Left forelimb (tissue), 1 donor: ENCODE measurements at regions not wholly inside any gene's neighbourhood (a gene's known extent, or its start where the extent isn't known, plus 50 kb on each side); places are given as distances from the start of the nearest gene placed in this dataset.

ENCODE experiments used
- DNase-seq: peaks from one replicate; pipeline ENCODE4 v3.0.0-alpha.2; 2018; ENCODE audit warnings: low spot score

DNA sequence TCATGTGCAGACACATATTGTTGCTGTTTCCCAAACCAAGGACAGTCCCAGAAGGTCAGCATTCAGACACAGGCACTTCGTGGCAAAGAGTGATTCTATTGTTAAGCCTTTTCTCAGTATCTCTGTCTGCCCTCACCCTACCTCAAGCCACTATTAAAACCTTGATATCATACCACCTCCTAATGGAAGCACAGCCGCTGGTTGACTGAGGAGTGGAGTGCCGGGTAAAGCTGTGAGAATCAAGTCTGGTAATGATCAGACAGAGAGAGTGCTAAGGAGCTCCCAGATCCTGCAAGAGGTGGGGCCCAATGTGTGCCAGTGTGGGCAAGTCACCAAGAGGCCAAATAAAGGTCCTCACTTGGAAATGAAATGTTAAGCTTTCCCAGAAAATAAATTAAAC lies 819.5 kb downstream of the BCL11A start:
- no peak for DNase-seq

DNA sequence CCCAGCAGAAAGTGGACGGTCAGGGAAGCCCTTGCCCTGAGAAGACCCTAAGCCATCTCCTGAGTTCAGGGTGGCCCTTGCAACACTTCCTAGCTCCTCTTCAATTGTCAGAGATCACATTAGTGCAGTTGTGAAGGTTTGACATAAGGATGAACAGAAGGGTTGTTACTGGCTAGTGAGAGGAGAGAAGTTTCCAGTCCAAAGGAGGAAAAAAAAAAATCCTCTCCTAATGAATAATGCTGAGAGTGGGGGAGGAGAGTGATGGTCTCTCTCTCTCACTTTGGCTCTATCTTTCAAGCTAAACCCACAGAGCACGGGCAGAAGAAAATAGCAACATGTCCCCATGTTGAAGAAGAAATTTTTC lies 819.9 kb downstream of the BCL11A start:
- DNase-seq, result no peak

DNA sequence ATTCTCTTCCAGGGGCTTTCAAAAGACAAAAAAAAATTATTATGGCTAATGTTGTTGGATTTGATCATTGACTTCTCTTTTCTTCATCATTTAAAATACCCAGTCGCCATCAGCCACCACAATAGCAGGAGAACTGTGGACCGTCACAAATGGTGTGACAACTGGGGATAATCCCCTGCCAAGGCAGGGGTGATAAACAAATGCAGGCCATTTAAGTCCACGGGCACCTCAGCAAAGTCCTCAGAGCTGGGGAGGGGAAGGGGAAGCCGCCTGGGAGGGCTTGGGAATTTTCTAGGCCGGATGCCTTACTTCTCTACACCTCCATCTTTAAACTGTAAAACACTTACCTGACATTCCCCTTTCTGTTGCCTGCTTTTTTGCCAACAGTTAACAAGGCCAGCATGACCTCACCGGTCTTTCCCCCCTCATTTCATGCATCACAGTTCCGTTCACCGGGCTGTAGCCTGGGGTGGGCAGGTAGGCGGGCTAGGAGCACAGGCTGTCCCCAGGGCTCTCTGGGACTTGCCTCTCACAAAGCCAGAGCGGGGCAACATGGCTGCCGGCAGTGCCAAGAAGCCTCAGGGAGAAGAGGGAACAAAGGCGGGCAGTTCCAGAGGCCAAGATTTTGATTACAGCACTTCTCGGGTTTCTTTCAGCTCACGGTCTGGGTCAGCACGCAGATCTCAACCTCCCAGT lies 820.4 kb downstream of the BCL11A start:
- no peak for DNase-seq

DNA sequence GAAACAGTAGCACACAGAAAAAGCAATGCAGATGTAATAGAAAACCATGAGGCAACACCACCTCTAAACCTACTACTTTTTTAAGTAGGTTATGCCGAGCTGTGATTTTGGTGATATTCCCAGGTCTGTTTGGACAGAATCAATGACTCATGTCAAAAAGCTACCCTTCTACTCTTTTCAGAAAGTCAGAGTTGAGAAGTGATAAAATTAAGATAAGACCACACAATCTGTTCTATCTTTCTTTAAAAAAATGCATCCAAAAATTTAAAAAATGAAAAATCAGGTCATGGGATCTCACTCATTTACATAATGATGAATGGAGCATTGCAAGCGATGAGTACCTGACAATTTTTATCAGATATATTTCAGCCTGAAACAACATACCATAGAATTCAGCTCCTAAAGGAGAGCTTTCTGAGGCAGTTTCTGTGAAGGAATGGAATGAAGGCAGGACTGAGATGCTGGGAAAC lies 826.3 kb downstream of the BCL11A start:
- DNase-seq, result no peak

DNA sequence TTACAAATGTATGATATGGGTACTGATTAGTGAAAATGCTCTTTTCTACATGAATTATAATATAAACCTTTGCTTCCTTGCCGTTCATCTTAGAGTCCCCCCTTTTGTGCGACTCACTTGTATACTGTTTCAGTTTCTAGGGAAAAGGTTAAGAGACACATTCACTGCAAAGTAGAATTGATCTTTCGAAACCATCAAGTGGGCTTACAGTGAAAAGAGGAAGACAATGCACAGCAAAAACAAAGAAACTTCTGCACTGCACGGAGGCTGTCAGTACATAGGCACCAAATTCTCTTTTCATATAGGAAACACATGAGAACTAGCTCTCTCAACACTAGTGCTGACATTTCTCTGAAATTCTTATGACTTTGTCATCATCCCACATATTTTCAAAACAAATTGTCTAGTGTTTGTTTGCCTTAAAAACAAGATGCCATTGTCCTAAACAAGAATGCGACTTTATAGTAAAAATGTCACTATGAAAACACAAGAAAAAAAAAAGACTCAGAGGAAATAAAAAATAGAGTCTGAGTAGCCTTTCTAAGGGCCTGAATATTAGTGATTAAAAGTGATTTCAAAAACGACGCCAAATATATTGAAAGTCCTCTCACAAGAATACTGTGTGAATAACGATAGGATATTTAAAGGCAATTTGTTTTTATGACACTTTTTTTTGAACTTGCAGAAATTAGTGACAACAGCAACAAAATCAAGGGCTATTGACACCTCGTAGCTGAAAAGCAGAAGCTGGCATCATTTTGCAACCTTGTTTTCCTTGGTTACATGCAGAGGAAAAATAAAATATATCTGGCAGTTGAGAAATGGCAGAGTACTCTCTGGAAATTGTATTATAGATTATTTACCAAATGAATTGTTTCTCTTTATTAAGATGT lies 827.0 kb downstream of the BCL11A start:
- DNase-seq, result no peak

DNA sequence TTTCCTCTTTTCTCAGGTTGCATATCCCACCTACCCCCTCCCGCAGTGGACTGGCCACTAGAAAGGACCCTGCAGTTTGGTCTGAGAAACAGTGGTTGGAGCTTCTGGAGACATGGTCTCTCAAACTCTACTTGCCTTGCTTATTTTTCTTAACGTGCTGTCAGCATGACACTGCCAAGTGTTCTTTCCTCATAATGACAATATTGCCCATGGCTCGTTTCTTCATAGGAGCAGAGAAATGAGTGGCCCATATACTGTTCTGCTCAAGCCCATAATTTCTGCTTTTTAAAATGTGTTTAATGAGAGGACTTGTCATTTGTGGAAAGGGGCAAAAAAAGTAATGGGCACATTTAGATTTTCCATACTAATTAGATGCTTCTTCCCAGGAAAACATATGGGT lies 828.7 kb downstream of the BCL11A start:
- no peak for DNase-seq

DNA sequence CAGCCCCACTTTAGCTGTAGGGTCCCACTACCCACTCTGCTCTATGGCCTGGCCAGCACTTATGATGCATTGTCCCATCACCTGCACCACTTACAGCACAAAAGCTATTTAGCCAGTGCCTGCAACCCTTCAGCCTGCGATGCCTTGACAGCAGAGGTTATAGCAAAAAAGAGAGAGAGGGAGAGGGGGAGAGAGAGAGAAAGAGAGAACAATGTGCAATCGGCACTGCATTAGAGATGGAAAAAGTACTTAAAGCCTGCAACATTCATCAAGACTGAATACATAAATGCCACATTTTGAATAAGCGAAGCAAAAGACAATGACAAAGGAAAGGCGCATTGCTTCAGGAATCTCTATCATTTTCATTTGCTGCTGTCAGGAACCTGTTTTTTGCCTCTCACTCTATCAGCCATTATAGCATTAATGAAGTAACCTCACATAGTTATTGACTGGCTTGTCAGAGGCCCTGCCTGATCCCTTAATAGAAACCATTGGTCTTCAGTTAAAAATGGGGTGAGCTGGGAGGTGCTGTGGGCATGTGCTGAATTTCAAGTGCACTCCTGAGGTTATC lies 833.1 kb downstream of the BCL11A start:
- no peak for DNase-seq

DNA sequence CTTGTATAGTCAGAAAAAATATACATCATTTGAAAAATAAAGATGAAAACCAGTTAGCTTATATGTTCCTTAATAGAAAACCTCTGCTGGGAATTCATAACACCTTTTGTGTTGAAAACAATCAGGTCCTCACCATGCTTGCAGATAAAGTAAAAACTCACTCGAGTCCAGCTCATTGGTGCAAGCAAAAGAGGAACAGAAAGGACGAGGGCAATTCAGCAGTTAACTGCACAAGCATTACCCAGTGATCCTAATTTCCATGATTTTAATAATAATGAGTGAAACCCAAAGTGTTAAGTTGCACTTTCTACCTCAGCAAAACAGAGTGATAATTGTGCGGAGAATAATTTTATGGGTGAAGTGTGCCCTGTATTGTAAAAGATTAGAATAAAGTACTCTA lies 839.9 kb downstream of the BCL11A start:
- no peak for DNase-seq

DNA sequence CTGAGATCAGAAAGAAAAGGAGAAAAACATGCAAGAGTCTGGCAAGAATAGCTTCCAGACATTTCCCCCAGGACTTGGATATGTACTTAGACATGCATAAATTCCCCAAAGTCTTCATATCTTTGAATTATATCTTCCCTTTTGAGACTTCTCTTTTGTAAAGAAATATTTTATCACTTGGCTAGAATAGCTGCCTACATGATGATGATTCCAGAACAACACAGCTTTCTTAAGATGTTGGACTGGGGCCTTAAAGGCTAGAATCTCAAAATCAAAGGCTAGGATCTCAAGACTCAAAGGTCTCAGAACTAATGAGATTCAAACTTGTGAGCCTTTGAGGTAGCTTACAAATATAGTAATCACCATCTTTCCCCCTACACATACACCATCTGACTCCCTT lies 842.3 kb downstream of the BCL11A start:
- no peak for DNase-seq

DNA sequence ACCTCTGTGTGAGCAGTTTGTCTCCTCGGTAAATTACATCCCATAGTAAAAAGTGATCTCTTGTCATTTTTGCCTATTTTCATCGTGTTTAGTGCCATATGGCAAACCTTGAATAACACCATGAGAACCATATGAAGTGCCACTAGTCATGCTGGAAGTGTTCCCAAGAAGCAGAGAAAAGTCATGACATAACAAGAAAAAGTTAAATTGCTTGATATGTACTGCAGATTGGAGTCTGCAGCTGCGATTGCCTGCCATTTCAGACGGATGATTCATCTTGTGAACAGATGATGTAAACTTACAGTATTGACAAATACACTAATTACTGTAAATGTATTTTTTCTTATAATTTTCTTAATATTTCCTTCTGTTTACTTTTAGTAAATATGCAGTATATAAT lies 846.7 kb downstream of the BCL11A start:
- DNase-seq, result no peak

DNA sequence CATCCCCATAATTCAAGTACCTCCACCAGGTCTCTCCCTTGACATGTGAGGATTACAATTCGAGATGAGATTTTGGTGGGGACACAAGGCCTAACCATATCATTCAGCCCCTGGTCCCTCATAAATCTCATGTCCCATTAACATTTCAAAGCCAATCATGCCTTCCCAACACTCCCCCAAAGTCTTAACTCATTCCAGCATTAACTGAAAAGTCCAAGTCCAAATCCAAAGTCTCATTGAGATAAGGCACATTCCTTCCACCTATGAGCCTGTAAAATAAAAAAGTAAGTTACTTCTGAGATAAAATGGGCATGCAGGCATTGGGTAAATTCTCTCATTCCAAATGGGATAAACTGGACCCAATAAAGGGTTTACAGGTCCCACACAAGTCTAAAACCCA lies 849.7 kb downstream of the BCL11A start:
- DNase-seq, result no peak

DNA sequence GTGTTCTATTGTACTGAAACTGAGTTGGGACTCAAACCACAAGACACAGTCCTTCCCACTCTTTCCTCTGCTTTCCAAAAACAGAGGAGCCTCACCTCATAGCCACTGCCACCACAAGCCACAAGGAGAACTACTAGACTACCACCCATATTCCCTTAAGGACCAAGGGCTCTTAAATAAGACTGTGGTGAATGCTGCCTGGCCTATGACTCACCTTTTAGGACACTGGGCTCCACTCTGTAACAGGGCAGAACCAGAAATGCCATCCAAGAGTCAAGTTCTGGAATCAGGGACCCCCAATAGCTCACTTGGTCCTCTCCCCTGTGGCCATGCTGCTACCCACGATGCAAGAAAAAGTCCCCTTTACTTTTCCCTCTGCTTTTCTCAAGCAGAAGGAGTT lies 851.4 kb downstream of the BCL11A start:
- no peak for DNase-seq

DNA sequence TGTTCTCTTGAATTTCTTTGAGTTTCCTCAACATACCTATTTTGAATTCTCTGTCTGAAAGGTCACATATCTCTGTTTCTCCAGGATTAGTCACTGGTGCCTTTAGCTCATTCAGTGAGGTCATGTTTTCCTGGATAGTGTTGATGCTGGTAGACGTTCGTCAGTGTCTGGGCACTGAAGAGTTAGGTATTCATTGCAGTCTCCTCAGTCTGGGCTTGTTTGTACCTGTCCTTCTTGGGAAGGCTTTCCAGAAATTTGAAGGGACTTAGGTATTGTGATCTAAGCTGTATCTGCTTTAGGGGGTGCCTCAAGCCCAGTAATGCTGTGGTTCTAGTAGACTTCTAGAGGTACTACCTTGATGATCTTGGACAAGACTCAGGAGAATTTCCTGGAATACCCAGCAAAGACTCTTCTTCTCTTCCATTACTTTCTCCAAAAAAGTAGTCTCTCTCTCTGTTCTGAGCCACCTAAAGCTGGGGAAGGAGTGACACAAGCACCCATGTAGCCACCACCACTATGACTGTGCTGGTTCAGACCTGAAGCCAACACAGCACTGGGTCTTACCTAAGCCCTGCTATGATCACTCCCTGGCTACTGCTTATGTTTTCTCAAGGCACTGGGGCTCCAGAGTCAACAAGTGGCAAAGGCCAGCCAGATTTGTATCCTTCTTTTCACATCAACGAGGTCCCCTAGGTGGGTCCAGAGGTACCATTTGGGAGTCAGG lies 852.0 kb downstream of the BCL11A start:
- no peak for DNase-seq

DNA sequence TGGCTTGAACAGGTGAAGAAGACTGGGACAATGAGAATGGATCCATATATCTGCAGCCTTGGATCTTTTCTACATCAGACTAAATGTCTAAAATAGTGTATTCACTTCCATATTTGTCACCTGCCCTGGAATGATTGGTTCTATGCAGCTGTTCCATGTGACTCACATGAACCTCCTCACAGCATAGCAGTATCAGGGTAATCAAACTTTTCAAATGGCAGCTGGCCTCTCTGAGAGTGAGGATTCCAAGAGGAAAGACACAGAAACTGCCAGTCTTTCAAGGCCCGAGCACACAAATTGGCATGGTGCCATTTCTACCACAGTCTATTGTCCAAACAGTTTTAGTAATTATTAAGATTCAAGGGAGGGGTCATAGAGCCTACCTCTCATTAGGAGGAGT lies 859.3 kb downstream of the BCL11A start:
- DNase-seq, result no peak

DNA sequence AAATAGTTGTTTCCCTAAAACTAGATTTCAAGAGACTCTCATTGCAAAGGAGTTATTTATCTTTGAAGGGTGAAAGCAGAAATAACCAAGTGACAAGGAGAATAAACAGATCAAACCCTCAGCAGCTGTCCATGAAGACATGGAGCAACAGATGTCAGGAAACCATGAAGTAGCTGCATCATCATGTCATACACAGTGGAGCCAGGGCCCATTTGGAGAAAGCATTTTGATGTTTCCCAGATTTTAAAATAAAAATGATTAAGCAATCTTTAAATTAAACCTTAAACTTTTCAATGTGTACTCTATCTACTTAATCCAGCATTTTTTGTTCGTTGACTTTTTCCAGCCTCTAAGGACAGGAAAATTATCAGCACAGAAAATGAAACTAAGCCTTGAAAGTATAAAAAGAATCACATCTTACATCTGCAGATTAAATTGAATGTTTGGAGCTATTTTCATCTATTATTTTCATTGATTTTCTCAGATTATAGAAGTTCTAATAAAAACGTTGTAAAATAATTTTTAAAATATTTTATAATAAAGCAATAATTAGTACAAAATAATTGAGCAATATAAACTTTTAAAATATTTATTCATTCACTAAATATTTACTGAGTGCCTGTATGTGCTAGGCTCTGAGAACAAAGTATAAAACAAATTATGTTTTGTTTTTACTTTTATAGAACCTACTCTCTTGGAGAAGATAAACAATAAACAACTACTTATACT lies 860.1 kb downstream of the BCL11A start:
- no peak for DNase-seq

DNA sequence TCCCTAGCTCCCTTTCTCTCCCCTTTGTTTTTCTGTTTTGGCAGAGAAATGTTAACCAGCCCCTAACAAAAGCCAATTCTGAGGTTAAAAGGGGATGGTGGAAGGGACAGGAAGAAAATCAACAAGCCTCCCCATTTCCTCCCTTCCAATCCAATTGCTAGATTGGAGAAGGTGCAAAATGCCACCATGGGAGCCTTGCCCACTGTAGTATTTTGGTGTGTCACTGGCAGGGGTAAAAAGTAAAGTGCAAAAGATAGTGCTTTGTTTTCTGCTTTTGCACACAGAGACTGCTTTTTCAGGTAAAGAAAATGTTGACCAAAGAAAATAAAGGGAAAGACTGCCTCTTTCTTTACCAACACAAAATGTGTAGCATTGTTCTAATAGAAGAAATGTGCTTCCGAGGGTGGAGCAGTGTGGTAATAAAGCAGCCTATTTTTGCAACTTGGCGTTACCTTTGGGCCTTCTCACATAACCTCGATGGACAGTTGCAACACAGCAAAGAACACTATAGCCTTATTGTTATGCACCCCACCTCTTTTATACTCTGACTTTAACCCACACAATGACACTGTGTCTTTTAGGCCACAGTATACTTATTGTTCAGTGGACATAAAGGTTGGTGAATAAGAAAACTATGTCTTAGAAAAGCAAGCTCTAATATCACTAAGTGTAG lies 861.8 kb downstream of the BCL11A start:
- no peak for DNase-seq

DNA sequence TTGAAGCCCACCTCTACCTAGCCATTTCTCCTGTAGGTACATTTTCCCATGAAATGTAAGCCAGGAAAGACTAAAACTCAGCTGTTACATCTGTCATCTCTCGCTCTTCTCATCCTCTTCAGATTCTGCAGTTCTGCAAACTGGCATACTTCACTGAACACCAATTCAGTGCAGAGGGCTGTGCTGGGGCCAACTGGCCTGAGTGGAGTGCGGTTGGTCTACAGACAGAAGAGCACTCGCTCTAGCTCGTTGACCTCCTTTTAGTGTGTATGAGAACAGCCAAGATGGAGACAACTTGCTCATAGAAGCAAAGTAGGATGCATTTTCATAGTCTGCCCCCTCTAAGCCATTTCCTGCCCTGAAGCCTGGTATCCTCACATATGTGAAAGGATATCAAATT lies 862.6 kb downstream of the BCL11A start:
- no peak for DNase-seq

DNA sequence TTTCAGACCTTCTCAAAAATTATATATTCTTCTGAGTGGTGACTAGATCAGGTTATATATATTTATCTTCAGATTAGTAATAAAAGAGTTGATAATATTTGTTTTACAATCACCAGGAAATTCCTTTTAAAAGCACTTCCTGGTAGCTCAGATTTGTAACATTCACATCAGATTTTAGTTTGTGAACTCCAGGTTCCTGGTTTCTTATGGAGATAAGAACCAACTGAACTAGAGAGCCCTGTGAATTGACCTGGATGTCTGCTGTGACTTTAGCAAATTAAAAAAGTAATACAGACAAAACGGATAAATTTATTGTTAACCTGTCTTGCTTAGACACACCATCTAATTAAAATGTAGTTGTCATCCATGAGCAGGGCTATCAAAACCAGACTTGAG lies 868.7 kb downstream of the BCL11A start:
- DNase-seq, result no peak

DNA sequence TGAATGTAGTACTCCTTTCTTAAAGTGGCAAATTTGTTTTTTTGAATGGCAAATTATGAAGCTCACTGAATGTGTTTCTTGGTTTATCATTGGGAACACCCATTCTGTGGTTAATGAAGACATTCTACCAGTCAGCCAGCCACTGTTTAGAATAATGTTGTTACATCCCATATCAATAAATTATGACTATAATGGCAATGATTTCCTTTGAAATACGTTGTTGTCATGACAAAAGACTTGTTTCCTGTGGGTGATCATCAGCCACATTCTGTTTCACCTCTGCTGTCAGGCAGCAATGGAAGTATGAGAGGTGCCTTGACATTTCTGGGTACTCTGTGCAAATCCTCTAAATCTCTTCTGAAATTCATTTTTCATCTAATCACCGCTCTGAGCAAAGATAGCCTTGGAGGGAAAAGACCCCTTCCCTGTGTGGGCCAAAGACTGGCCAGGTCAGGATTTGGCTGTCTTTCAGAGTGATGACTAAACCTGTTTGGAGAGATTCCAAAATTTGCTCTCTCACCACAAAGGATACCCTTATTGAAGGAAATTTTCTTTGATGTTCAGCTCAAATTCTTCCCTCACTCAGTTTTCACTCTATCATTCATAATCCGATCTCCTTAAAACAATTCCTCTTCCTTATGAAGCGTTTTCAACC lies 869.2 kb downstream of the BCL11A start:
- no peak for DNase-seq

DNA sequence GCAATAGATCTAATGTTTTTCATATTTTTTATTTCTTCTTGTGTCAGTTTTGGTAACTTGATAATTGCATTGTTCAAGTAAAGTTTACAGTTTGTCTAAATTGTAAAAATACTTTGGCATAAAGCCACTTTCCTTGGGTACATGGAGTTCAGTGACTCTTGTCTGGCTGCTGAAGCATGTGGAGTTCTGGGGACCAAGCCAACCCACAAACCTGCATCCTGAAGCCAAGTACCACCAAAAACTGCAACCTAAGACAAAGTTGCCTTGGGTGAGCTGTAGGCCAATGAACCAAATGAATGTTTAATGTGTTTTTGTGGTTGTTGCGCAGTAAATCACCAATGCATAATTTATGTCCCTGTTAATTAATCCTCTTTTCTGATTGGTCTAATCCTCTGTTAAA lies 872.6 kb downstream of the BCL11A start:
- no peak for DNase-seq

DNA sequence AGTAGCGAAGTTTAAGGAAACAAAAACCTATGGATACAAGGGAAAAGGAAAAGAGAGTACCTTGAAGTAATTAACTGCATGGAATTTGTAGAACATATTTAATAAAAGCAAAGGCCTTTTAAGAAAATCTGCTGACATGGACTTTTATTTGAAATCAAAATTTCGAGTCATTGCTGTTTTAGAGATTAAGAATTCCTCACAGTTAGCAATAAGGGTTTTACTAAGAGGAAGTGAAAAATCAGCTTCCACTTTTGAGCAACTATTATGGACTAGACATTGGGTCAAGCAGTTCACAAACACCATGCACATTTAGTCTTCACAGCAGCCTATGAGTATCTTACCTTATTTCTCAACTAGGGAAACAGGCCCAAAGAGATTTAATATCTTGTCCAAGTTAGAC lies 876.3 kb downstream of the BCL11A start:
- no peak for DNase-seq
